ENCODE measurements at regions not wholly inside any gene's neighbourhood (a gene's known extent, or its start where the extent isn't known, plus 50 kb on each side); places are given as distances from the start of the nearest gene placed in this dataset.
A peak's percentile ranks its signal among the peaks of the same experiment; 100 is the strongest.

- intact Hi-C loops (cut with DNase I, micrococcal nuclease): no loop called here
Observed at GRCh38 chr2:225113371-225114015, 71.2 kb upstream of the DOCK10 start.

DNA sequence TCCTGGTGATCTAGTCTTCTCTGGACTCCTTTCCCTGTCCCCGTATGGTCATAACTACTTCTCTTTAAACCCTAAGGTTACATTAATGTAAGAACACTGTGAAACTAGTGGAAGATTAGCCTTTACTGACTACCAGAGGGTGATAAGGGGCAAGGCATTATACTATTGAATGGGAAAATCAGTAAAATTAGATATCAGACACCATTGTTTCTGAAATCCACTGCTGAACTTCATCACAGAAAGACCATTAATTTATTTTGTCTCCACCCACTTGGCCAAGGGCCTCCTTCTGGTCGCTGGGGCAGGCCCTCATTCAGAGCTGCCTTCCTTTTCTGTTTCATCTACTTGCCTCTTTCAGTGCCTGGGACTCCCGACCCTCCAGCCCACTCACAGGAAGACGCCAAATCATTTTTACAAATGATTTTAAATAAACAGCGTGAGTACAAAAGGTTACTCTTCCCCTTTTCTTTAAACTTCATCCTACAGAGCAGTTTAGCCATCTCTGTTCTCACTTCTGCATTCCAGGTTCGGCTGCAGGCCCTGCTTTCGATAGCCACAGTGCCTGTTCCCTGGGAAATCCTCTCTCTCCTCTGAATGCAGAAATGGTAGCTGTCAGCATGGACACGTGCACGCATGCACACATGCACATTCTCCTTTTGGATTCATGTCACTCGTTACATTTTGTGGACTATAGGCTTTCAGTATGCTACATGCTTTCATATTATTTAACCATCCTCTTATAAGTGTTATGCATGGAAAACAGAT lies 70.3 kb upstream of the DOCK10 start:
- ChIA-PET POLR2A (no interaction called here), CTCF (no interaction called here)
- no peaks in the 10 kb centered on the region for H3K36me3 Mint-ChIP-seq (ENCODE audit: low read depth)
- peaks cover 9% of the 10 kb centered on the region for H3K4me1 Mint-ChIP-seq (ENCODE audit: low read depth)
- ATAC-seq (ENCODE audit: poor library complexity) (no peak), DNase-seq (peak in 3 of 14 experiments; percentile 9 to 37 (median 28))
- H3K4me1 ChIP-seq (ENCODE audit: insufficient read depth, low read length): no peaks in the 10 kb centered on the region
- TF ChIP-seq, protein P1, sequence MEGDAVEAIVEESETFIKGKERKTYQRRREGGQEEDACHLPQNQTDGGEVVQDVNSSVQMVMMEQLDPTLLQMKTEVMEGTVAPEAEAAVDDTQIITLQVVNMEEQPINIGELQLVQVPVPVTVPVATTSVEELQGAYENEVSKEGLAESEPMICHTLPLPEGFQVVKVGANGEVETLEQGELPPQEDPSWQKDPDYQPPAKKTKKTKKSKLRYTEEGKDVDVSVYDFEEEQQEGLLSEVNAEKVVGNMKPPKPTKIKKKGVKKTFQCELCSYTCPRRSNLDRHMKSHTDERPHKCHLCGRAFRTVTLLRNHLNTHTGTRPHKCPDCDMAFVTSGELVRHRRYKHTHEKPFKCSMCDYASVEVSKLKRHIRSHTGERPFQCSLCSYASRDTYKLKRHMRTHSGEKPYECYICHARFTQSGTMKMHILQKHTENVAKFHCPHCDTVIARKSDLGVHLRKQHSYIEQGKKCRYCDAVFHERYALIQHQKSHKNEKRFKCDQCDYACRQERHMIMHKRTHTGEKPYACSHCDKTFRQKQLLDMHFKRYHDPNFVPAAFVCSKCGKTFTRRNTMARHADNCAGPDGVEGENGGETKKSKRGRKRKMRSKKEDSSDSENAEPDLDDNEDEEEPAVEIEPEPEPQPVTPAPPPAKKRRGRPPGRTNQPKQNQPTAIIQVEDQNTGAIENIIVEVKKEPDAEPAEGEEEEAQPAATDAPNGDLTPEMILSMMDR (IDR thresholded peaks at IDR 0.05): no peak
- H3K36me3 ChIP-seq (ENCODE audit: insufficient read depth, low read length): no peaks in the 10 kb centered on the region
- H3K9me3 ChIP-seq (ENCODE audit: control insufficient read depth in 1 of 2, insufficient read depth in 1 of 2, low read length in 2 of 2): peaks cover 0 to 3% of the 10 kb centered on the region in 2 experiments
- H3K4me3 ChIP-seq (ENCODE audit: low read length): no peak overlapping the region
- H3K4me3 Mint-ChIP-seq: no peak overlapping the region
- H3K27ac ChIP-seq (ENCODE audit: low read depth in 1 of 2, low read length in 2 of 2): no peak overlapping the region
- no peaks in the 10 kb centered on the region for H3K9me3 Mint-ChIP-seq
- H3K27ac Mint-ChIP-seq: no peak overlapping the region
- intact Hi-C loops (cut with DNase I, micrococcal nuclease): no loop called here
- H3K27me3 ChIP-seq (ENCODE audit: control insufficient read depth in 1 of 2, insufficient read depth in 2 of 2, low read length in 2 of 2): no peaks in the 10 kb centered on the region
- no peaks in the 10 kb centered on the region for H3K27me3 Mint-ChIP-seq

More at GRCh38 chr2:225113371-225114015, 71.2 kb upstream of the DOCK10 start:
- H3K9me3 ChIP-seq (ENCODE audit: control insufficient read depth in 1 of 2, insufficient read depth in 1 of 2, low read length in 2 of 2): no peaks in the 10 kb centered on the region
- H3K27ac Mint-ChIP-seq: no peak overlapping the region
- ChIA-PET CTCF (no interaction called here), POLR2A (no interaction called here)
- H3K27ac ChIP-seq (ENCODE audit: low read depth in 1 of 2, low read length in 2 of 2): no peak overlapping the region
- no peak overlapping the region for H3K4me3 ChIP-seq (ENCODE audit: low read length)
- H3K4me1 Mint-ChIP-seq (ENCODE audit: low read depth): peaks cover 9% of the 10 kb centered on the region
- H3K4me3 Mint-ChIP-seq: no peak overlapping the region
- DNase-seq (no peak), ATAC-seq (ENCODE audit: poor library complexity) (no peak)
- no peaks in the 10 kb centered on the region for H3K36me3 ChIP-seq (ENCODE audit: insufficient read depth, low read length)
- no peaks in the 10 kb centered on the region for H3K27me3 Mint-ChIP-seq
- H3K4me1 ChIP-seq (ENCODE audit: insufficient read depth, low read length): no peaks in the 10 kb centered on the region
- H3K9me3 Mint-ChIP-seq: no peaks in the 10 kb centered on the region
- H3K36me3 Mint-ChIP-seq (ENCODE audit: low read depth): no peaks in the 10 kb centered on the region
- TF ChIP-seq, protein P1 (IDR thresholded peaks at IDR 0.05): no peak
- no peaks in the 10 kb centered on the region for H3K27me3 ChIP-seq (ENCODE audit: control insufficient read depth in 1 of 2, insufficient read depth in 2 of 2, low read length in 2 of 2)

GRCh38 chr2:225108805-225109204 lies 66.5 kb upstream of the DOCK10 start:
- CTCF ChIA-PET: interaction anchor here (0.7 kb wide), 2 partner anchors 48 to 98 kb away, joined by 4 to 5 read pairs; no protein-coding TSS in a partner anchor
- Mint-ChIP-seq H3K4me1 (ENCODE audit: low read depth) (no peaks in the 10 kb centered on the region), H3K27me3 (no peaks in the 10 kb centered on the region), H3K27ac (no peak overlapping the region), H3K9me3 (no peaks in the 10 kb centered on the region), H3K36me3 (ENCODE audit: low read depth) (no peaks in the 10 kb centered on the region), H3K4me3 (no peak overlapping the region)
- TF ChIP-seq, protein P1 (IDR thresholded peaks at IDR 0.05): no peak
- H3K36me3 ChIP-seq (ENCODE audit: insufficient read depth, low read length): no peaks in the 10 kb centered on the region
- H3K4me3 ChIP-seq (ENCODE audit: low read length): no peak overlapping the region
- POLR2A ChIA-PET: no interaction called here
- intact Hi-C loops (cut with DNase I, micrococcal nuclease): no loop called here
- ATAC-seq (ENCODE audit: poor library complexity) (no peak), DNase-seq (no peak)
- H3K27ac ChIP-seq (ENCODE audit: low read depth in 1 of 2, low read length in 2 of 2): no peak overlapping the region
- no peaks in the 10 kb centered on the region for H3K4me1 ChIP-seq (ENCODE audit: insufficient read depth, low read length)
- H3K9me3 ChIP-seq (ENCODE audit: control insufficient read depth in 1 of 2, insufficient read depth in 1 of 2, low read length in 2 of 2): peaks cover 0 to 3% of the 10 kb centered on the region in 2 experiments
- no peaks in the 10 kb centered on the region for H3K27me3 ChIP-seq (ENCODE audit: control insufficient read depth in 1 of 2, insufficient read depth in 2 of 2, low read length in 2 of 2)
